H1 (cell line): ENCODE measurements at regions not wholly inside any gene's neighbourhood (a gene's known extent, or its start where the extent isn't known, plus 50 kb on each side); places are given as distances from the start of the nearest gene placed in this dataset.

Source experiments
- JUN ChIP-seq: IDR thresholded peaks from 2 replicates; pipeline ENCODE4 v1.6.1; 2011; ENCODE audit warnings: low read depth, mild to moderate bottlenecking, improper control_type of control experiment, low read length
- KDM1A ChIP-seq: fragments of 200-600, 300-600 bp; sonication (generic); IDR thresholded peaks from 2 replicates; pipeline ENCODE4 v1.7.1; 2016; ENCODE audit warnings: mild to moderate bottlenecking, low read length, borderline replicate concordance
- MAFK ChIP-seq: IDR thresholded peaks from 2 replicates; pipeline ENCODE4 v1.6.1; 2012; ENCODE audit warnings: low read depth, mild to moderate bottlenecking, improper control_type of control experiment, low read length
- TF ChIP-seq, protein P1 (sequence below): fragments of 300-600 bp; sonication (generic); IDR thresholded peaks from 2 replicates; pipeline ENCODE4 v1.7.1; 2012; ENCODE audit warnings: low read length, moderate library complexity, mild to moderate bottlenecking, inconsistent platforms; ENCODE audit not compliant: insufficient replicate concordance

DNA sequence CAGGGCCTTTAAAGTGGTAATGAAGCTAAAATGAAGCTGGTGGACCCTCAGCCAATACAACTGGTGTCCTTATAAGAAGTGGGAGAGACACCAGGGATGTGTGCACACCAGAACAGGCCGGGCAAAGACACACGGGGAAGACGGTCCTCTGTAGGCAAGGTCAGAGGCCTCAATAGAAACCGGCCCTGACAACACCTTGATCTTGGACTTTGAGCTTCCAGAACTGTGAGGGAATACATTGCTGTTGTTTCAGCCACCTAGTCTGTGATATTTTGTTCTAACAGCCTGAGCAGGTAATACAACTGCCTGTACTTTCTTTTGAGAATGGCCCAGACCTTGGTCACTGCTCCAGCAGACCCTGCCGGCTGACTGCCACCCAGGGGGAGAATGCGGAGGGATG is 65.6 kb upstream of the FZD7 start (continued):
- TF ChIP-seq, protein P1, sequence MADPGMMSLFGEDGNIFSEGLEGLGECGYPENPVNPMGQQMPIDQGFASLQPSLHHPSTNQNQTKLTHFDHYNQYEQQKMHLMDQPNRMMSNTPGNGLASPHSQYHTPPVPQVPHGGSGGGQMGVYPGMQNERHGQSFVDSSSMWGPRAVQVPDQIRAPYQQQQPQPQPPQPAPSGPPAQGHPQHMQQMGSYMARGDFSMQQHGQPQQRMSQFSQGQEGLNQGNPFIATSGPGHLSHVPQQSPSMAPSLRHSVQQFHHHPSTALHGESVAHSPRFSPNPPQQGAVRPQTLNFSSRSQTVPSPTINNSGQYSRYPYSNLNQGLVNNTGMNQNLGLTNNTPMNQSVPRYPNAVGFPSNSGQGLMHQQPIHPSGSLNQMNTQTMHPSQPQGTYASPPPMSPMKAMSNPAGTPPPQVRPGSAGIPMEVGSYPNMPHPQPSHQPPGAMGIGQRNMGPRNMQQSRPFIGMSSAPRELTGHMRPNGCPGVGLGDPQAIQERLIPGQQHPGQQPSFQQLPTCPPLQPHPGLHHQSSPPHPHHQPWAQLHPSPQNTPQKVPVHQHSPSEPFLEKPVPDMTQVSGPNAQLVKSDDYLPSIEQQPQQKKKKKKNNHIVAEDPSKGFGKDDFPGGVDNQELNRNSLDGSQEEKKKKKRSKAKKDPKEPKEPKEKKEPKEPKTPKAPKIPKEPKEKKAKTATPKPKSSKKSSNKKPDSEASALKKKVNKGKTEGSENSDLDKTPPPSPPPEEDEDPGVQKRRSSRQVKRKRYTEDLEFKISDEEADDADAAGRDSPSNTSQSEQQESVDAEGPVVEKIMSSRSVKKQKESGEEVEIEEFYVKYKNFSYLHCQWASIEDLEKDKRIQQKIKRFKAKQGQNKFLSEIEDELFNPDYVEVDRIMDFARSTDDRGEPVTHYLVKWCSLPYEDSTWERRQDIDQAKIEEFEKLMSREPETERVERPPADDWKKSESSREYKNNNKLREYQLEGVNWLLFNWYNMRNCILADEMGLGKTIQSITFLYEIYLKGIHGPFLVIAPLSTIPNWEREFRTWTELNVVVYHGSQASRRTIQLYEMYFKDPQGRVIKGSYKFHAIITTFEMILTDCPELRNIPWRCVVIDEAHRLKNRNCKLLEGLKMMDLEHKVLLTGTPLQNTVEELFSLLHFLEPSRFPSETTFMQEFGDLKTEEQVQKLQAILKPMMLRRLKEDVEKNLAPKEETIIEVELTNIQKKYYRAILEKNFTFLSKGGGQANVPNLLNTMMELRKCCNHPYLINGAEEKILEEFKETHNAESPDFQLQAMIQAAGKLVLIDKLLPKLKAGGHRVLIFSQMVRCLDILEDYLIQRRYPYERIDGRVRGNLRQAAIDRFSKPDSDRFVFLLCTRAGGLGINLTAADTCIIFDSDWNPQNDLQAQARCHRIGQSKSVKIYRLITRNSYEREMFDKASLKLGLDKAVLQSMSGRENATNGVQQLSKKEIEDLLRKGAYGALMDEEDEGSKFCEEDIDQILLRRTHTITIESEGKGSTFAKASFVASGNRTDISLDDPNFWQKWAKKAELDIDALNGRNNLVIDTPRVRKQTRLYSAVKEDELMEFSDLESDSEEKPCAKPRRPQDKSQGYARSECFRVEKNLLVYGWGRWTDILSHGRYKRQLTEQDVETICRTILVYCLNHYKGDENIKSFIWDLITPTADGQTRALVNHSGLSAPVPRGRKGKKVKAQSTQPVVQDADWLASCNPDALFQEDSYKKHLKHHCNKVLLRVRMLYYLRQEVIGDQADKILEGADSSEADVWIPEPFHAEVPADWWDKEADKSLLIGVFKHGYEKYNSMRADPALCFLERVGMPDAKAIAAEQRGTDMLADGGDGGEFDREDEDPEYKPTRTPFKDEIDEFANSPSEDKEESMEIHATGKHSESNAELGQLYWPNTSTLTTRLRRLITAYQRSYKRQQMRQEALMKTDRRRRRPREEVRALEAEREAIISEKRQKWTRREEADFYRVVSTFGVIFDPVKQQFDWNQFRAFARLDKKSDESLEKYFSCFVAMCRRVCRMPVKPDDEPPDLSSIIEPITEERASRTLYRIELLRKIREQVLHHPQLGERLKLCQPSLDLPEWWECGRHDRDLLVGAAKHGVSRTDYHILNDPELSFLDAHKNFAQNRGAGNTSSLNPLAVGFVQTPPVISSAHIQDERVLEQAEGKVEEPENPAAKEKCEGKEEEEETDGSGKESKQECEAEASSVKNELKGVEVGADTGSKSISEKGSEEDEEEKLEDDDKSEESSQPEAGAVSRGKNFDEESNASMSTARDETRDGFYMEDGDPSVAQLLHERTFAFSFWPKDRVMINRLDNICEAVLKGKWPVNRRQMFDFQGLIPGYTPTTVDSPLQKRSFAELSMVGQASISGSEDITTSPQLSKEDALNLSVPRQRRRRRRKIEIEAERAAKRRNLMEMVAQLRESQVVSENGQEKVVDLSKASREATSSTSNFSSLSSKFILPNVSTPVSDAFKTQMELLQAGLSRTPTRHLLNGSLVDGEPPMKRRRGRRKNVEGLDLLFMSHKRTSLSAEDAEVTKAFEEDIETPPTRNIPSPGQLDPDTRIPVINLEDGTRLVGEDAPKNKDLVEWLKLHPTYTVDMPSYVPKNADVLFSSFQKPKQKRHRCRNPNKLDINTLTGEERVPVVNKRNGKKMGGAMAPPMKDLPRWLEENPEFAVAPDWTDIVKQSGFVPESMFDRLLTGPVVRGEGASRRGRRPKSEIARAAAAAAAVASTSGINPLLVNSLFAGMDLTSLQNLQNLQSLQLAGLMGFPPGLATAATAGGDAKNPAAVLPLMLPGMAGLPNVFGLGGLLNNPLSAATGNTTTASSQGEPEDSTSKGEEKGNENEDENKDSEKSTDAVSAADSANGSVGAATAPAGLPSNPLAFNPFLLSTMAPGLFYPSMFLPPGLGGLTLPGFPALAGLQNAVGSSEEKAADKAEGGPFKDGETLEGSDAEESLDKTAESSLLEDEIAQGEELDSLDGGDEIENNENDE, result no peak
- TF ChIP-seq JUN (no peak), KDM1A (no peak), MAFK (no peak)
